Skeletal muscle cell (primary cell): ENCODE measurements at regions not wholly inside any gene's neighbourhood (a gene's known extent, or its start where the extent isn't known, plus 50 kb on each side); places are given as distances from the start of the nearest gene placed in this dataset.

Experiments
- DNase-seq: peaks from one replicate; pipeline ENCODE4 v3.0.0-alpha.2; 2010; ENCODE audit warnings: low read depth
- H3K4me3 ChIP-seq: 2 replicates; pipeline ENCODE4 v1.5.1; 2011; ENCODE audit warnings: low read depth, mild to moderate bottlenecking, control low read depth, low read length, moderate library complexity

DNA sequence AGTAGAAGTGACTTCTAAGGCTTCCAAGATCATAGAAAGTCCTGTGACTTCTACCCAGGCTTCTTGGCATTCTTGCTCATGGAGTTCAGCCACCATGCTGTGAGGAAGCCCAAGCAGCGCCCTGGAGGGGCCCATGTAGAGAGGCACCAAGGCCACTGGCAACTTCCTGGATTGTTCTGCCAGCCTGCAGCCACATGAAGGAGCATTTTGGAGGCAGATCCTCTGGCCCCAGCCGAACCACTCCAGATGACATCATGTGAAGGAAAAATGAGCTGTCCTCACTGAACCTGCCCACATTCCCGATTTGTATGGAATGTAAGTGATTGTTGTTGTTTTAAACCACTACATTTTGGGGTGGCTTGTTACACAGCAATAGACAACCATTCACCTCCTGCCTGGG, 51.5 kb upstream of the MNX1 start:
- DNase-seq, result no peak
- no peak overlapping the region for H3K4me3 ChIP-seq

DNA sequence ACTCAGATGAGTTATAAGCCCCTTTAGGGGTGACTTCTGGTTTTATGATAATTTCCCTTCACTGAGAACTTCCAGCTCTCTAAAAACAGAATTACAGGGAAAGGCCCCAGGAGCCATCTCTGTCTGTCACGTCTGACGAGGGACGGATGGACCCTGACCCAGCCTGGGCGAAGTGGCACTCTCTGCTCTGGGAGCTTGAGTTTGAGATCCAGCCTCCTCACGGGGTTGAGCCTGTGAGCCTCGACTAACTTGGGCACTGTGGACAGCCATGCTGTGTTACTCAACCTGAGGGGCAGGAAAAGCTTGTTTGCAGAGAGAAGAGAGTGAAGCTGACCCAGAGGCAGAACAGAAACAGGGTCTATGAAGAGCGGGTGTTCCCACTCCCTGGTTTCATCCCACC, 54.6 kb upstream of the MNX1 start:
- no peak overlapping the region for H3K4me3 ChIP-seq
- DNase-seq, result no peak

DNA sequence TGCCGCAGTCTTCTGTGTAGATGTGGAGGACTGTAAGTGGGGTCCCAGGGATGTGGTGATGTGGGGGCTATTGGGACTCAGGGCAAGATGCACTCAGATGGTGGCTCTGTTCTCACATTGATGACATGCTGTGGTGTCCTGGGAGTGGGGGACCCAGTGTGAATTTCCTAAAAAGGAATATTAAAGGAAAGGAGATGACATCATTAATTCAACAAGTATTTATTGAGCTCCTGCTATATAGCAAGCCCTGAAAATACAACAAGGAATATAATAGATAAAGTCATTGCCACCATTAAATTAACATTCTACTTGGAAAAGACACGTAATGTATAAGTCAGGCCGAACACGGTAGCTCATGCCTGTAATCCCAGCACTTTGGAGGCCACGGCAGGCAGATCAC, 61.9 kb upstream of the MNX1 start:
- H3K4me3 ChIP-seq, result no peak overlapping the region

GRCh38 chr7:157073335-157073734, 62.9 kb upstream of the MNX1 start:
- no peak for DNase-seq
- H3K4me3 ChIP-seq, result no peak overlapping the region

More for the DNA sequence above, 61.9 kb upstream of the MNX1 start:
- no peak for DNase-seq

- H3K4me3 ChIP-seq, result no peak overlapping the region
- no peak for DNase-seq
Observed at GRCh38 chr7:157073949-157074624, 63.6 kb upstream of the MNX1 start.

DNA sequence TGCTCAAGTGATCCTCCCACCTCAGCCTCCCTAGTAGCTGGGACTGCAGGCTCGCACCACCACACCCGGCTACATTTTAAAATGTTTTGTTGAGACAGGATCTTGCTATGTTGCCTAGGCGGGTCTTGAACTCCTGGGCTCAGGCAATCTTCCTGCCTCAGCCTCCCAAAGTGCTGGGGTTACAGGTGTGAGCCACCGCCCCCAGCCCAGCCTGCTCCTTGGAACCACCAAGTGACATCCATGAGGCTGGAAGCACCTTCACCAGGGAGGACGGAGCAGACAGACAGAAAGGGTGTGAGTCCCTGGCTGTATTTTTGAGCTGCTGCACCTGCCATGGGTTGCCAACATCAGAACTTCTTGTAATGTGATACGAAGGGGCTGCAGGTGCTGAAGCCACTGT, 62.3 kb upstream of the UBE3C start:
- DNase-seq, result no peak
- H3K4me3 ChIP-seq, result no peak overlapping the region

GRCh38 chr7:157077021-157077420, 61.7 kb upstream of the UBE3C start:
- H3K4me3 ChIP-seq, result no peak overlapping the region
- DNase-seq, result no peak

DNA sequence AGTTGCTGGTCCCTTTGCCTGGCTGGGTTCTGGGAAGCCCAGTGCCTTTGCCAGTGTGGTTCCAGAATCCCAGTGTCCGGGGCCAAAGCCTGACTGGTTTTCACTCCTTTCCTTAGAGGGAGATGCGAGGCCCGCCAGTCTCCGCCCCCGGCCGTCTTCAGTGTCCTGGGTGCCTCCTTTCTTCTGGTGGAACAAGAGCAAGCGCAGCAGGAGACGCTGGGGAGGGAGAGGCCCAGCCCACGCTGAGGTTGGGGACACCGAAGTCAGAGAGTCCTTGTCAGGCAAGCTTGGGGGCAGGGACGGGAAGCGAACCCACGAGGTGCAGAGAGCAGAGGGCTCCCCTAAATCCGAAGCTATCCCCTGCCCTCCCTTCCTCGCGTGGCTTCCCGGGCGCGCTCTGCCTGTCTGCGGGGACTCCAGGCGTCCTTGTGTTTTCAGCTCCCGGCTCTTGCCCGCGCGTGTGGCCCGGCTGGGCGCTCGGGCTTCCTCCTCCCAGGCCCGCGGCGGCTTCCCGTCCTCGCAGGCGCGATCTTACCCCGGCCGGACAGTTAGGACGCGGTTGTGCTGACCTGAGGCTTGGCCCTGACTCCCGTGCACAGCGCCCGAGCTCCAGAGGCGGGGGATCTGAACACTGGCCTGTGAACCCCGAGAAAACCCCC, 60.6 kb upstream of the UBE3C start:
- no peak for DNase-seq
- peak overlapping the region; percentile 24 for H3K4me3 ChIP-seq

- no peak for DNase-seq
- no peak overlapping the region for H3K4me3 ChIP-seq
Observed at GRCh38 chr7:157079116-157079515, 59.6 kb upstream of the UBE3C start.

DNA sequence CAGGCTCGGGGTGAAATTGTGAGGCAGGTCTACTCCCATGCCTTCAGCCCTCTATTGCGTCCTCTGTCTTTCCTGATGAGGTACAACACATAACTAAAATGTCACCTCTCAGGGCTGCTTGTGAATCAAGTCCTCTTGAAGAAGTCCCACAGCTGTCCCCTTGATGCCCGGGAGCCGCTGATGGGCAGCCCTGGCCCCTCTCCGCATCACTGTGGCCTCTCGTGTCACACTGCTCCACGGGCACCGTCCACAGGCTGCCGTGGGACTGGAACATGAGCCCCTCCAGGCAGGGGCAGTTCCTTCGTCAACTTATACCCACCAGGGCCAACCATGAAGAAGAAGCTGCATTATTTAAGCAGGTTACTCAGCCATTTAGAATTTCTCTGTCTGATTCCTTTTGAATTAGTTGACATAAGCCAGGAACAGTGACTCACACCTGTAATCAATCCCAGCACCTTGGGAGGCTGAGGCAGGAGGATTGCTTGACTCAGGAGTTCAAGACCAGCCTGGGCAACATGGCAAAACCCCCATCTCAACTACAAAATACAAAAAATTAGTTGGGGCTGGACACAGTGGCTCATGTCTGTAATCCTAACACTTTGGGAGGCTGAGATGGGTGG, 58.5 kb upstream of the UBE3C start:
- H3K4me3 ChIP-seq, result no peak overlapping the region
- no peak for DNase-seq

DNA sequence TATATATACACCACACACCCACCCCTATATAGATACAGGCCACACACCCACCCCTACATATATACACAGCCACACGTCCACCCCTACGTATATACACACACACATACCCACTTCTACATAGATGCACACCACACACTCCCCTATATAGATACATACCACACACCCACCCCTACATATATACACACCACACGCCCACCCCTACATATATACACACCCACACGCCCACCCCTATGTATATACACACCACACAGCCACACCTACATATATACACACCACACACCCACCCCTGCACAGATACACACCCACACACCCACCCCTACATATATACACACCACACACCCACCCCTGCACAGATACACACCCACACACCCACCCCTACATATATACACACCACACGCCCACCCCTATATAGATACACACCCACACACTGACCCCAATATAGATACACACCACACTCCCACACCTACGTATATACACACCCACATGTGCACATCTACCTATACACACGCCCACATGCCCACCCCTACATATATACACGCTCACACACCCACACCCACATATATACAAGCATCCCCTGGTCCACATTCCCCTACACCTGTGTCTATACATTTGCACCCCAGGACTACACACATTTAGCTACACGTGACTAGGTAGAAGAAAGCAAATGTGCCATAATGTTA, 52.1 kb upstream of the UBE3C start:
- DNase-seq, result no peak
- no peak overlapping the region for H3K4me3 ChIP-seq

DNA sequence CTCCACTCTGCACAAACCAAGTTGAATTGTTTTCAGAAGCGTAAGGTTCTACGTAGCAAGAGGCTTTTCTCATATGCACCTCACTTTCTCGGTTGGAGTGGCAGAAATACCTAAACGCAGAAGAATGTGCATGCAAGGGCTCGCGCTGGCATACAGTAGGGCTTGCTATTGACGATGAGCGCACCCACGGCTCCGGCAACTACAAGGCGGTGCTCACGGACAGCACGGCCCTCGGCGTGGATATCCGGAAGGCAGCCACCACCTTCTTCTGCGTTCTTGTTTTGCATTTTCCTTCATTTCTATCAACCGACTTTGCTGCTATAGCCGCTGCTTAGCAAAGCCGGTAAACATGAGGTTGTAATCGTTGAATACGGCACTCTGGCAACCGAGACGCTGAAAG, 51.1 kb upstream of the UBE3C start:
- no peak for DNase-seq
- H3K4me3 ChIP-seq, result no peak overlapping the region

DNA sequence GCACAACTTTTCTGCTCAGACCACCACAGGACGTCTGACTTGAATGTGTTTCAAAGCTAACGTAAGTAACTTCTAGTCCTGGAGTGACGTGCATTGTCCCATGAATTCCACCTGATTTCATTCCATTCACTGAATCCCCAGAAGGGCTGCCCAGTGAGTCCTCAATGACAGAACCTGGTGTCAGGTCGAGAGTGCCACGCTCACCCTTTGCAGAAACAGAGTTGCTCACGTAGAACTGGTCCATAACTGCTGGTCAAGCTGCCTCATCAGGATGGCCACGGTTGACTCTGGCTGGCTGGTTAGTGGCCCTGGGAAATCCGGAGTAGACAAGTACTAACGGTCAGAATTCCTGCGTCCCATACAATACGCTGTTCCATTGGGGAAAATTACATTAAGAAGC, 50.6 kb upstream of the UBE3C start:
- no peak for DNase-seq
- no peak overlapping the region for H3K4me3 ChIP-seq
